ENCODE measurements at regions not wholly inside any gene's neighbourhood (a gene's known extent, or its start where the extent isn't known, plus 50 kb on each side); places are given as distances from the start of the nearest gene placed in this dataset.

- TF ChIP-seq POLR2AphosphoS5 (IDR thresholded peaks at IDR 0.05) (no peak), POLR2A (IDR thresholded peaks at IDR 0.05) (no peak), CTCF (IDR thresholded peaks at IDR 0.05) (no peak)
Observed at GRCh38 chr5:116778651-116779280, 204.1 kb upstream of the SEMA6A start.
